ENCODE measurements at regions not wholly inside any gene's neighbourhood (a gene's known extent, or its start where the extent isn't known, plus 50 kb on each side); places are given as distances from the start of the nearest gene placed in this dataset.

- intact Hi-C loops (cut with DNase I) = no loop called here
- peak in 1 of 4 donors; percentile 17 for ATAC-seq
These were observed 117.0 kb upstream of the HABP2 start for GRCh38 chr10:113435881-113436280.

GRCh38 chr10:113436851-113437250 lies 116.0 kb upstream of the HABP2 start:
- no peak overlapping the region for H3K4me3 ChIP-seq
- no peaks in the 10 kb centered on the region for H3K9me3 ChIP-seq
- peaks cover 0 to 22% (median 8%) of the 10 kb centered on the region in 4 donors for H3K4me1 ChIP-seq
- DNase-seq = no peak
- H3K36me3 ChIP-seq = no peaks in the 10 kb centered on the region
- H3K27me3 ChIP-seq = no peaks in the 10 kb centered on the region
- 77% methylated on average over 4 of the region's 4 CpGs for WGBS (ENCODE audit: insufficient coverage, low coverage, low lambda C conversion rate, missing lambda C conversion rate)
- TF ChIP-seq POLR2A (IDR thresholded peaks at IDR 0.05) (no peak), CTCF (IDR thresholded peaks at IDR 0.05) (no peak)
- ATAC-seq = no peak
- intact Hi-C loops (cut with DNase I) = no loop called here
- no peak overlapping the region for H3K27ac ChIP-seq

More at GRCh38 chr10:113435881-113436280, 117.0 kb upstream of the HABP2 start:
- Histone ChIP-seq H3K4me3 (no peak overlapping the region), H3K27me3 (no peaks in the 10 kb centered on the region), H3K36me3 (no peaks in the 10 kb centered on the region), H3K4me1 (peaks cover 0 to 22% (median 8%) of the 10 kb centered on the region in 4 donors), H3K27ac (no peak overlapping the region), H3K9me3 (no peaks in the 10 kb centered on the region)
- TF ChIP-seq CTCF (IDR thresholded peaks at IDR 0.05) = no peak
- TF ChIP-seq POLR2A (IDR thresholded peaks at IDR 0.05) = no peak
- WGBS (ENCODE audit: insufficient coverage, low coverage, low lambda C conversion rate, missing lambda C conversion rate) = 90% methylated on average over 2 of the region's 2 CpGs
- DNase-seq = no peak

- ATAC-seq (no peak), DNase-seq (no peak)
- no peak overlapping the region for H3K27ac ChIP-seq
- WGBS (ENCODE audit: insufficient coverage, low coverage, low lambda C conversion rate, missing lambda C conversion rate) = 40% methylated on average over 2 of the region's 2 CpGs
- no peaks in the 10 kb centered on the region for H3K27me3 ChIP-seq
- intact Hi-C loops (cut with DNase I) = no loop called here
- no peak overlapping the region for H3K4me3 ChIP-seq
- no peaks in the 10 kb centered on the region for H3K36me3 ChIP-seq
- TF ChIP-seq CTCF (IDR thresholded peaks at IDR 0.05) (no peak), POLR2A (IDR thresholded peaks at IDR 0.05) (no peak)
- H3K4me1 ChIP-seq = peaks cover 0 to 16% (median 8%) of the 10 kb centered on the region in 4 donors
- no peaks in the 10 kb centered on the region for H3K9me3 ChIP-seq
These were observed 114.2 kb upstream of the HABP2 start for GRCh38 chr10:113438652-113439051.

- H3K27me3 ChIP-seq = no peaks in the 10 kb centered on the region
- H3K4me3 ChIP-seq = no peak overlapping the region
- TF ChIP-seq CTCF (IDR thresholded peaks at IDR 0.05) = peak; percentile 55 to 70 (median 68)
- no peak for TF ChIP-seq POLR2A (IDR thresholded peaks at IDR 0.05)
- peak; percentile 95 to 97 (median 96) for ATAC-seq
- intact Hi-C loops (cut with DNase I) = no loop called here
- no peaks in the 10 kb centered on the region for H3K36me3 ChIP-seq
- H3K9me3 ChIP-seq = no peaks in the 10 kb centered on the region
- peak; percentile 67 to 72 (median 69) for DNase-seq
- WGBS (ENCODE audit: insufficient coverage, low coverage, low lambda C conversion rate, missing lambda C conversion rate) = 36% methylated on average over 3 of the region's 6 CpGs
- no peak overlapping the region for H3K27ac ChIP-seq
- peaks cover 0 to 3% (median under 1%) of the 10 kb centered on the region in 4 donors for H3K4me1 ChIP-seq
These were observed 111.6 kb upstream of the HABP2 start for GRCh38 chr10:113441220-113441619.

All from right lobe of liver (tissue), 6 donors.